DOHH2 (cell line): ENCODE measurements at regions not wholly inside any gene's neighbourhood (a gene's known extent, or its start where the extent isn't known, plus 50 kb on each side); places are given as distances from the start of the nearest gene placed in this dataset.

Source experiments
- H3F3A ChIP-seq: fragments of 200-600 bp; sonication (generic), shearing (Covaris generic); 2 replicates; pipeline ENCODE4 v1.6.0; 2016; ENCODE audit warnings: antibody characterized with exemption, mild to moderate bottlenecking; ENCODE audit not compliant: control insufficient read depth, insufficient read depth
- H3K27ac ChIP-seq: fragments of 200-600 bp; sonication (generic); 2 replicates; pipeline ENCODE4 v1.5.1; 2014; ENCODE audit warnings: low read depth, mild to moderate bottlenecking, low read length, moderate library complexity
- H3K27me3 ChIP-seq: fragments of 200-600 bp; sonication (generic); 2 replicates; pipeline ENCODE4 v1.6.1; 2014; ENCODE audit warnings: mild to moderate bottlenecking, low read length, mixed read lengths; ENCODE audit not compliant: control insufficient read depth
- H3K36me3 ChIP-seq: fragments of 200-600 bp; sonication (generic); 2 replicates; pipeline ENCODE4 v1.6.1; 2014; ENCODE audit warnings: mild to moderate bottlenecking, low read length, moderate library complexity, mixed read lengths; ENCODE audit not compliant: control insufficient read depth
- H3K4me1 ChIP-seq: fragments of 200-600 bp; sonication (generic); 2 replicates; pipeline ENCODE4 v1.6.1; 2014; ENCODE audit warnings: mild to moderate bottlenecking, low read length, mixed read lengths; ENCODE audit not compliant: control insufficient read depth
- H3K4me2 ChIP-seq: fragments of 200-600 bp; sonication (generic); 2 replicates; pipeline ENCODE4 v1.6.0; 2014; ENCODE audit warnings: mild to moderate bottlenecking, low read length, moderate library complexity
- H3K4me3 ChIP-seq: fragments of 200-600 bp; sonication (generic); 2 replicates; pipeline ENCODE4 v1.5.1; 2014; ENCODE audit warnings: mild to moderate bottlenecking, low read length, mixed read lengths
- H3K79me2 ChIP-seq: fragments of 200-600 bp; sonication (generic); 2 replicates; pipeline ENCODE4 v1.6.1; 2014; ENCODE audit warnings: mild to moderate bottlenecking, low read length, mixed read lengths; ENCODE audit not compliant: control insufficient read depth
- H3K9me2 ChIP-seq: fragments of 200-600 bp; sonication (generic); replicated peaks from 2 replicates; pipeline ENCODE4 v1.6.1; 2014; ENCODE audit warnings: mild to moderate bottlenecking, low read length, mixed read lengths; ENCODE audit not compliant: control insufficient read depth
- H3K9me3 ChIP-seq: fragments of 200-600 bp; sonication (generic); 2 replicates; pipeline ENCODE4 v1.6.1; 2014; ENCODE audit warnings: antibody characterized with exemption, low read length, mixed read lengths; ENCODE audit not compliant: control insufficient read depth, insufficient read depth
- H4K20me1 ChIP-seq: fragments of 200-600 bp; sonication (generic); 2 replicates; pipeline ENCODE4 v1.6.0; 2014; ENCODE audit warnings: low read depth, mild to moderate bottlenecking, antibody characterized with exemption, low read length, moderate library complexity; ENCODE audit not compliant: control insufficient read depth, insufficient read depth
- CTCF ChIP-seq: fragments of 200-600 bp; sonication (generic); IDR thresholded peaks from one replicate; pipeline ENCODE4 v1.5.1; 2014; ENCODE audit warnings: antibody characterized with exemption, mild to moderate bottlenecking, low read depth, low read length; ENCODE audit not compliant: poor library complexity, severe bottlenecking
- EZH2phosphoT487 ChIP-seq: fragments of 200-600 bp; sonication (generic); IDR thresholded peaks from 2 replicates; pipeline ENCODE4 v1.6.1; 2017; ENCODE audit warnings: borderline replicate concordance, mild to moderate bottlenecking, antibody characterized with exemption, low read length, moderate library complexity, mixed read lengths

GRCh38 chr11:15665368-15665871 lies 550.7 kb downstream of the INSC start:
- no peaks in the 10 kb centered on the region for H3F3A ChIP-seq
- TF ChIP-seq EZH2phosphoT487 (no peak), CTCF (no peak)
- H3K4me3 ChIP-seq = no peak overlapping the region
- H3K79me2 ChIP-seq = no peaks in the 10 kb centered on the region
- no peaks in the 10 kb centered on the region for H3K4me1 ChIP-seq
- no peak overlapping the region for H3K4me2 ChIP-seq
- H4K20me1 ChIP-seq = no peaks in the 10 kb centered on the region
- no peaks in the 10 kb centered on the region for H3K36me3 ChIP-seq
- H3K27ac ChIP-seq = no peak overlapping the region
- H3K27me3 ChIP-seq = no peaks in the 10 kb centered on the region
- no peaks in the 10 kb centered on the region for H3K9me3 ChIP-seq
- H3K9me2 ChIP-seq = no peaks in the 10 kb centered on the region

GRCh38 chr11:15667127-15667725 lies 552.5 kb downstream of the INSC start:
- no peaks in the 10 kb centered on the region for H3F3A ChIP-seq
- no peak for TF ChIP-seq EZH2phosphoT487
- TF ChIP-seq CTCF = no peak
- no peaks in the 10 kb centered on the region for H3K79me2 ChIP-seq
- H3K4me3 ChIP-seq = no peak overlapping the region
- no peaks in the 10 kb centered on the region for H3K9me2 ChIP-seq
- H3K9me3 ChIP-seq = no peaks in the 10 kb centered on the region; the same call in 1 of the 2 replicates
- H3K4me1 ChIP-seq = no peaks in the 10 kb centered on the region
- H3K27me3 ChIP-seq = no peaks in the 10 kb centered on the region
- H3K4me2 ChIP-seq = no peak overlapping the region
- no peaks in the 10 kb centered on the region for H3K36me3 ChIP-seq
- H4K20me1 ChIP-seq = no peaks in the 10 kb centered on the region
- no peak overlapping the region for H3K27ac ChIP-seq

DNA sequence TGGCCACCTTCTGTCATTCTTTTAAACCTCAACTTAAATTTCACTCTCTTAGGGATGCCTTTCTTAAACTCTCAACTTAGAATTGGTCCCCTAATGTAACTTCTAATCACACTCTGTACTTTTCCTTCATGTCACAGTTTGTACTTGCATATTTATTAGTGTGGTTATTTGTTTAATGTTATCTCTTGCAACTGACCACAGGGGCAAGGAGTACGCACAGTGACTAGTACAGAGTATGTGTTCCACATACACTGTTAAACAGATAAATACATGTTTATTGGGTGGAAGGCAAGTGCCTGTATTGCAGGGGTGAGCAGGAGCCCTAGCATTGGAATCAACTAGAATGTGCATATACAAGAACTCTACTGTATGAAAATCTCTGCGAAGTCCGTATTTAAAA lies 554.0 kb downstream of the INSC start:
- H3K4me1 ChIP-seq = no peaks in the 10 kb centered on the region
- H3K9me3 ChIP-seq = no peaks in the 10 kb centered on the region; the same call in 1 of the 2 replicates
- H3K4me2 ChIP-seq = no peak overlapping the region
- H3K27ac ChIP-seq = no peak overlapping the region
- H3K9me2 ChIP-seq = no peaks in the 10 kb centered on the region
- H3K36me3 ChIP-seq = no peaks in the 10 kb centered on the region
- no peaks in the 10 kb centered on the region for H3K79me2 ChIP-seq
- TF ChIP-seq CTCF (no peak), EZH2phosphoT487 (no peak)
- no peaks in the 10 kb centered on the region for H3F3A ChIP-seq
- H3K27me3 ChIP-seq = no peaks in the 10 kb centered on the region
- no peak overlapping the region for H3K4me3 ChIP-seq
- H4K20me1 ChIP-seq = no peaks in the 10 kb centered on the region
